HG03196 (cell line): ENCODE measurements at regions not wholly inside any gene's neighbourhood (a gene's known extent, or its start where the extent isn't known, plus 50 kb on each side); places are given as distances from the start of the nearest gene placed in this dataset.
"Not testable (repeated sequence)": the region's sequence is repeated elsewhere in the genome, so short reads cannot be mapped to it uniquely, and the experiment has no call there.

Source experiments
- ATAC-seq: cut with Tn5 transposase; IDR thresholded peaks from one replicate; pipeline ENCODE4 v1.9.1; 2021; ENCODE audit not compliant: unreplicated experiment

GRCh38 chr1:61028136-61028535, 54.2 kb upstream of the NFIA start:
- ATAC-seq = no peak

GRCh38 chr1:61018068-61018467, 64.3 kb upstream of the NFIA start:
- ATAC-seq = not testable (repeated sequence)

- ATAC-seq = no peak
Observed at GRCh38 chr1:61017651-61018050, 64.7 kb upstream of the NFIA start.

DNA sequence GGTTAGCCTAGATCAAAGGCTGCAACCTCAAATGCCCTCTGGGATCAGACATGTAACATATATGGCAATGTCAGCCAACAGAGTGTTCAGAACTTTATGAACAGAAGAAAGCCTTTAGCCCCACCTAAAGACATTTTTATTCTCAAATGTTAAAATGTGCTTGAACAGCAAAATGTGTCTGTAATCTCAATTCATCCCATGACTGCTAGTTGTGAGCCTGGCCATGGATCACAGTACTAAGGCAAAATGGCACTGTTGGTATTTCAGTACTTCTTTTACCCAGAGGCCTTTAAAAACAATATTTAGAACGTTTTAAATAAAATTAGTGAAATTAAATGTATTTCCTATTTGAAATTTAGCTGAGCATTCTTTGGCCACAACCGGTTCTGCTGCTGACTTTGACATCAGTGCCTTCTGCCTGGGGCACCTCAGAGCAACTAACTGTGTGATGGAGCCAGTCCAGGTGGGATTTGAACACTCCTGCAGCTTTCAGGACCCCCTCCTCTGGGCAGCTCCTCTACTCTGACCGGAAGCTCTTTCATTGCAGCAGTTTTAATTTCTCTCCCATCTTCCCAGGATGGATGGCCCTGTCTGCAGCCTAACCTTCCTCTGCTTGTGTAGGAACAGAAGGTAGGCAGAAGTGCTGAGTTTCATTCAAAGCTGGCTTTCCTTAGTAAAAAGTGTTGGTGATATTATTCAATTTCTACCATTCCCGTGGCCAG, 68.3 kb upstream of the NFIA start:
- ATAC-seq = no peak

DNA sequence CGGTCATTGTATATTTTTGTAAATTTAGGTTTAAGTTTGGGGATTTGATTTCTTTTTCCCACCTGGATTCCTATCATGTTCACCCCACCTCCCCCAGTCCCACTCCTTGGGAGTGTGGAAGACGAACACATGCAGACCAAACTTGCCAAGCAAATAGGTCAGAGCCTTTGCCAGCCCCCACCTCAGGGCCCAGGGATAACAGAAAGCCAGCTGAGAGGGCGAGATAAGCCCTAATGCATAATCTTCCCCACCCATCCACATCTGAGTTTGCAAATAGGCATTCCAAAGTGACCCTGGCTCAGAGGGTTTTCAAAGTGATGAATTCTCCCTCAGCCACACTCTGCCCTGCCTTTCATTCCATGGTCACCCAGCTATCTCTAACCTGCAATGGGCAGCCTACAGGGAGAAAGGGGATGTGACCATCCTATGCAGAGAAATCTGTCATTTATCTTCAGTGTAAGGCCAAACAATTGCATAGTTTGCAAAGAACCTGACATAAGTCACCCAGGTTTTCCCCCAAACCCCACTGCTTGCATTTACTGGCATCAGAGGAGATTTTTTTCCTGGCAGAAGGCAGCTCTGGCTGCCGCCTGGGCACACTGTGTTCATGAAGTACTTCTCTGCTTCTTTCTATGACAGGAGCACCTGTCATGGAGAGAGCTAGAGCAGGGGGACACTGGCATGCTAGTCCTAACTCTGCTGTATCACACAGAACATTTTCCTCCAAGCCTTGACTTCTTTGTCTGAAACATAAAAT, 69.0 kb upstream of the NFIA start:
- no peak for ATAC-seq

- no peak for ATAC-seq
Observed at GRCh38 chr1:61012341-61012761, 70.0 kb upstream of the NFIA start.

- ATAC-seq = no peak
Observed at GRCh38 chr1:61011561-61012263, 70.6 kb upstream of the NFIA start.

- ATAC-seq = no peak
Observed at GRCh38 chr1:61007534-61008364, 74.6 kb upstream of the NFIA start.

- ATAC-seq = no peak
Observed at GRCh38 chr1:61005614-61006580, 76.5 kb upstream of the NFIA start.

DNA sequence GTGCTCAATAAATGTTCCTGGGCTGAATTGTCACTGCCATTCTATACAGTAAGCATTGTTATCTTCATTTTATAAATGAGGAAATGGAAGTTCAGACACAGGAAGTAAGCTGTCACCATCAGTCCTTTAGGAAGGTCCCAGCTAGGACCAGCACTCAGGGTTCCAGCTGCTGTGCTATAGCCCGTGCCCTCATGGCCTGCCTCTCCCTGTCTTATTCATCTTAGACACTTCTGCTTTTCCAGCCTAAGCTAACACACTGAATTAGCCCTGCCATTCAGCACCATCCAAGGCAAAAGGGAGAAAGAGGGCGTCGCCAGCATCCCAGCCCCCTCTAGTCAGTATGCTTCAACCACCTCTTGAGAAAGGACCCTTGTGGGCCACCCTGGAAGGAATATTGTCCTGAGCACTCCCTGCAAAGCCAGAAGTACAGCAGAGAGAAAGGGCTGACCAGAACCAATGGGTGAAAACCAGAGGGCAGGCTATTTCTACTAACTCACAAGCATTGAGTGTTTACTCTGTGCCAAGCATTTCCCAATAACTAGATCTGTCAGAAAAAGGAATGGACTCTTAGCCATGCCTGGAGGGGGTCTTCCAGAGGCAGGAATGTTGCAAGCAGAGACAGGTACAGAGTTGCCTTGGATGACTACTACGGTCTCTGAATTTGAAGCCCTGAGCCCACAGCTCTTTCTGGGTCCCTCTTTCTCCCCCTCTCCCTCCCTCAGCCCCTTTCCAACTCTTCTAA, 77.9 kb upstream of the NFIA start:
- ATAC-seq = no peak

DNA sequence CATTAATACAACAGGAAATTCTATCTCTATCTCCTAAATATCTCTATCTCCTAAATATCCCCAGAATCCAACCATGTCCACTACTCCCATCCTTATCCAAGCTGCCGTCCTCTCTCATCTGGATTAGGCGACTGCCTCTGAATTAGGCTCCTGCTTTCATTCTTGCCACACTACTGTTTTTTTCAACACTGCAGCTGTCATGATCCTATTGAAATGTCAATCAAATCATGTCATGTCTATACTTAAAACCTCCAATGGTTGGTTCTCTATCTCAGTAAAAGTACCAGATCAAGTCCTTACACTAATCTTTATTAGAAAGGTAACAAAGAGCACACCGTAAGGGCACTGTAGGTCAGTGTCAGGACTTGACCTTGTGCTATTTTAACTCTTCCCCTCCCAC, 82.0 kb upstream of the NFIA start:
- ATAC-seq = no peak

DNA sequence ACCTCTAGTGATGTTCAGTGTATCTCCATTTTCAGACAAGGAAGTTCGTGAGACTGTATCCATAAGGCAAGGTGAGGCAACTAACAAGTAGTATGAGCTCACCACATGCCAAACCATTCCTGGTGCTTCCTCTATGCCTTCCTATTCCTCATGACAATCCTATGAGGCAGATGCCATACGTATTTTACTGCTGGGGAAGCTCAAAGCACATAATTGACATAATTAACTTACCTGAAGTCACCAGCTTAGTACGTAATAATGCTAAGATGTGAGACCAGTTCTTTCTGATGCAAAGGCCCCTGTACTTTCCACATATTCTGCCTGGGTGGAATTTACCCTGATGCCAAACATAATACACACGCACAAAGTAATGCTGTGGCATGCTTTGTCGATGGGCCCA, 83.6 kb upstream of the NFIA start:
- no peak for ATAC-seq

GRCh38 chr1:60994828-60995492, 87.4 kb upstream of the NFIA start:
- no peak for ATAC-seq

GRCh38 chr1:60994369-60994768, 88.0 kb upstream of the NFIA start:
- no peak for ATAC-seq

GRCh38 chr1:60992165-60992564, 90.2 kb upstream of the NFIA start:
- ATAC-seq = no peak

DNA sequence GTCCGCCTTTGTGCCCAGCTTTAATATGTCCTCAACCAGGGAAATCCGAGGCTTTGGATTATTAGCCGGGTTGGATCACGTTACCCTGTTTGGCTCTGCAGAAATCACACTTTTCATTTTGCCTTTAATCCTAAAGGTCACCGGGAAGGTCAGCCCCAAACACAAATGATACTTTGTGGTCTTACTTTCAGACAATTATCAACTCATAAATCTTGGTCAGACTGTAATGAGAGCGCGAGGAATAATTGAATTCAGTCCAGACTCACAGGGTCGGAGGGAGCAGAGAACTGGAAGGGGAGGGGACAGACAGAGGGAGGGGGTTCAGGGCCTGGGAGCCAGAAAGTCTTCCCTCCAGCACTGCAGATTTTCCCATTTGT, 91.7 kb upstream of the NFIA start:
- ATAC-seq = no peak

GRCh38 chr1:60989749-60990713, 92.3 kb upstream of the NFIA start:
- no peak for ATAC-seq

- ATAC-seq = no peak
Observed at GRCh38 chr1:60988891-60989290, 93.5 kb upstream of the NFIA start.
